CD4-positive, alpha-beta memory T cell (primary cell): ENCODE measurements at regions not wholly inside any gene's neighbourhood (a gene's known extent, or its start where the extent isn't known, plus 50 kb on each side); places are given as distances from the start of the nearest gene placed in this dataset.

Experiments used
- CTCF ChIA-PET: fragments of 350-600 bp; sonication (Branson Sonifier 250); formaldehyde crosslinking; loops from one replicate; lab custom pipeline; 2021; ENCODE audit warnings: inconsistent platforms; ENCODE audit not compliant: partially characterized antibody; lab: Charles Lee
- POLR2A ChIA-PET: fragments of 350-600 bp; sonication (Branson Sonifier 250); formaldehyde crosslinking; loops from one replicate; lab custom pipeline; 2021; ENCODE audit not compliant: partially characterized antibody; lab: Charles Lee
- DNase-seq, 5 donors: peaks; one replicate each; pipeline versions ENCODE4 v3.0.0 to v3.0.0-alpha.2; 2020 to 2022; ENCODE audit warnings: mixed read lengths in 1 of 5
- H3K27ac ChIP-seq: one replicate; pipeline ENCODE4 v1.7.0; 2013; ENCODE audit warnings: low read depth, low read length
- H3K27me3 ChIP-seq: 2 replicates; pipeline ENCODE4 v1.7.0; 2013; ENCODE audit warnings: mild to moderate bottlenecking, low read length, moderate library complexity; ENCODE audit not compliant: insufficient read depth
- H3K36me3 ChIP-seq: 2 replicates; pipeline ENCODE4 v1.7.0; 2013; ENCODE audit warnings: mild to moderate bottlenecking, low read length, moderate library complexity; ENCODE audit not compliant: insufficient read depth
- H3K4me1 ChIP-seq: 2 replicates; pipeline ENCODE4 v1.7.0; 2013; ENCODE audit warnings: mild to moderate bottlenecking, low read length, moderate library complexity; ENCODE audit not compliant: insufficient read depth
- H3K4me3 ChIP-seq, 2 donors: one replicate each; pipeline ENCODE4 v1.7.0; 2013; ENCODE audit warnings: low read length in 2 of 2, mild to moderate bottlenecking in 1 of 2
- H3K9me3 ChIP-seq, 2 donors: one replicate each; pipeline ENCODE4 v1.7.0; 2013; ENCODE audit warnings: low read length in 2 of 2, control low read depth in 1 of 2; ENCODE audit not compliant: control insufficient read depth in 1 of 2
- H3K27ac Mint-ChIP-seq, 7 donors: one replicate each; pipeline ENCODE4 v1.8.0; 2020 to 2021; ENCODE audit warnings: mixed read lengths in 7 of 7, mild to moderate bottlenecking in 6 of 7, inconsistent platforms in 3 of 7, moderate library complexity in 3 of 7
- H3K27me3 Mint-ChIP-seq, 2 donors: one replicate each; pipeline ENCODE4 v1.8.0; 2020 to 2021; ENCODE audit warnings: mixed read lengths in 2 of 2
- H3K36me3 Mint-ChIP-seq, 2 donors: one replicate each; pipeline ENCODE4 v1.8.0; 2020 to 2021; ENCODE audit warnings: mixed read lengths in 2 of 2, inconsistent platforms in 1 of 2, mild to moderate bottlenecking in 1 of 2
- H3K4me1 Mint-ChIP-seq, 4 donors: one replicate each; pipeline ENCODE4 v1.8.0; 2020 to 2021; ENCODE audit warnings: mixed read lengths in 4 of 4, mild to moderate bottlenecking in 1 of 4
- H3K4me3 Mint-ChIP-seq, 8 donors: one replicate each; pipeline ENCODE4 v1.8.0; 2020 to 2021; ENCODE audit warnings: mixed read lengths in 8 of 8, mild to moderate bottlenecking in 7 of 8, moderate library complexity in 6 of 8, inconsistent platforms in 3 of 8
- H3K9me3 Mint-ChIP-seq, 8 donors: one replicate each; pipeline ENCODE4 v1.8.0; 2020 to 2021; ENCODE audit warnings: mixed read lengths in 8 of 8, mild to moderate bottlenecking in 5 of 8, inconsistent platforms in 3 of 8, moderate library complexity in 1 of 8
- intact Hi-C: fragments of 100-400 bp; cut with micrococcal nuclease; formaldehyde crosslinking; loops from one replicate; pipeline ENCODE4 v1.15.1; 2023

DNA sequence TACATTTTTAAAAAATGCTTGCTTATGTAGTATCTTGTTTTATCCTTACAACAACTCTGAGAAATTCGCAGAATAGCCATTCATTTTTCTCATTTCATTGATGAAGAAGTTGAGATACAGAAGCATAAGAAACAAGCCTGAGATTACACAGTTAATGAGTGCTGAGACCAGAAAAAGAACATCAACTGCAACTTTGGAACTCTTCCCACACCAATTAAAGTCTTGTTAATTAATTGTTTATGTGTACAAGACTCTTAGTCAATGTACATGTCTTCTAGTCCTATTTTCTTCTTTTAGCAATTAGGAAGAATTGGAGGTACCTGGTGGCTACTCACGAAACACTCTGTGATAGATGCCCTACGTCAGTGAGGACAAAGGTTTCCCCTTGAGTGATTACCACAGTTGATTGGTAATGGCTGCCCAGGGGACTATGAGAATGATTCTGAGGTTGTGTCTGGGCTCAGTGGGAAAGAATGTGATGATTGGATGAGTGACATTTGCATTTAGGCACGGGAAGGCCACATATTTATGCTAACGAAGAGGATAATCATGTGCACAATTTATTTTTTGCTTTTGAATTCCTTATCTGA lies 187.4 kb upstream of the KCNK2 start:
- H3K4me1 ChIP-seq = no peaks in the 10 kb centered on the region
- Mint-ChIP-seq H3K9me3 (peaks cover 0 to 7% (median 0%) of the 10 kb centered on the region in 8 donors), H3K27ac (no peak overlapping the region), H3K36me3 (no peaks in the 10 kb centered on the region), H3K4me1 (no peaks in the 10 kb centered on the region), H3K27me3 (peaks cover 0 to 2% of the 10 kb centered on the region in 2 donors), H3K4me3 (no peak overlapping the region)
- intact Hi-C loops = no loop called here
- H3K27ac ChIP-seq = no peak overlapping the region
- ChIA-PET POLR2A (no interaction called here), CTCF (no interaction called here)
- no peaks in the 10 kb centered on the region for H3K27me3 ChIP-seq
- no peaks in the 10 kb centered on the region for H3K9me3 ChIP-seq
- no peaks in the 10 kb centered on the region for H3K36me3 ChIP-seq
- DNase-seq = no peak
- H3K4me3 ChIP-seq = no peak overlapping the region

- Histone ChIP-seq H3K4me1 (no peaks in the 10 kb centered on the region), H3K9me3 (no peaks in the 10 kb centered on the region), H3K4me3 (no peak overlapping the region), H3K27me3 (no peaks in the 10 kb centered on the region), H3K36me3 (no peaks in the 10 kb centered on the region), H3K27ac (no peak overlapping the region)
- peaks cover 0 to 2% (median 0%) of the 10 kb centered on the region in 8 donors for H3K9me3 Mint-ChIP-seq
- peak overlapping the region in 1 of 7 donors; percentile 4 for H3K27ac Mint-ChIP-seq
- intact Hi-C loops = no loop called here
- ChIA-PET CTCF (no interaction called here), POLR2A (no interaction called here)
- no peaks in the 10 kb centered on the region for H3K36me3 Mint-ChIP-seq
- DNase-seq = no peak
- no peaks in the 10 kb centered on the region for H3K4me1 Mint-ChIP-seq
- H3K27me3 Mint-ChIP-seq = no peaks in the 10 kb centered on the region
- no peak overlapping the region for H3K4me3 Mint-ChIP-seq
Measured at GRCh38 chr1:214896921-214897320, 185.6 kb upstream of the KCNK2 start.

- CTCF ChIA-PET = no interaction called here
- no peak overlapping the region for H3K4me3 Mint-ChIP-seq
- no peaks in the 10 kb centered on the region for H3K4me1 Mint-ChIP-seq
Measured at GRCh38 chr1:214897581-214897980, 185.0 kb upstream of the KCNK2 start.

GRCh38 chr1:214898161-214898560 lies 184.4 kb upstream of the KCNK2 start:
- no peak overlapping the region for H3K27ac Mint-ChIP-seq

More at GRCh38 chr1:214897581-214897980, 185.0 kb upstream of the KCNK2 start:
- Histone ChIP-seq H3K27ac (no peak overlapping the region), H3K4me1 (no peaks in the 10 kb centered on the region), H3K9me3 (no peaks in the 10 kb centered on the region), H3K4me3 (no peak overlapping the region), H3K36me3 (no peaks in the 10 kb centered on the region), H3K27me3 (no peaks in the 10 kb centered on the region)
- H3K27me3 Mint-ChIP-seq = no peaks in the 10 kb centered on the region
- H3K9me3 Mint-ChIP-seq = peaks cover 0 to 2% (median 0%) of the 10 kb centered on the region in 8 donors
- intact Hi-C loops = no loop called here
- POLR2A ChIA-PET = no interaction called here
- H3K27ac Mint-ChIP-seq = no peak overlapping the region
- no peaks in the 10 kb centered on the region for H3K36me3 Mint-ChIP-seq
- no peak for DNase-seq

DNA sequence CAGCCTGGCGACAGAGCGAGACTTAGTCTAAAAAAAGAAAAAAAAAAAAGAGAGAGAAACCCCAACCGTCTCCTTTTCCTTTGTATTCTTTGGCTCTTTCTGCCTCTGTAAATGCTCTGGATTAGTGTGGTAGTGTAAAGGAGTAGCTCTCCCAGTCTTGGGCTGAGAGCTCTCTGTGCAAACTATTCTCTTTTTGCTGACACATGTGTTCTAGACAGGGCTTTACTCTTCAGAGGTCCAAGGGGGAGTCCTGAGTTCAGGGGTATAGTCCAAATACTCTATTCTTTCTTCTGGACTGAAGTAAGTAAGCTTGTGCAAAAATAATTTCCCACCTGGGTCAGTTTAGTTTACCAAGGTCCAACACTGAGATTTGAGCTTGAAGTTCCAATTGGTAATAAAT lies 183.8 kb upstream of the KCNK2 start:
- Histone ChIP-seq H3K27me3 (no peaks in the 10 kb centered on the region), H3K4me1 (no peaks in the 10 kb centered on the region), H3K36me3 (no peaks in the 10 kb centered on the region), H3K27ac (no peak overlapping the region), H3K4me3 (no peak overlapping the region), H3K9me3 (no peaks in the 10 kb centered on the region)
- intact Hi-C loops = no loop called here
- Mint-ChIP-seq H3K4me3 (no peak overlapping the region), H3K4me1 (no peaks in the 10 kb centered on the region), H3K36me3 (no peaks in the 10 kb centered on the region), H3K9me3 (peaks cover 0 to 2% (median 0%) of the 10 kb centered on the region in 8 donors), H3K27ac (no peak overlapping the region), H3K27me3 (no peaks in the 10 kb centered on the region)
- DNase-seq = no peak
- CTCF ChIA-PET = no interaction called here
- POLR2A ChIA-PET = no interaction called here

More at GRCh38 chr1:214898161-214898560, 184.4 kb upstream of the KCNK2 start:
- Mint-ChIP-seq H3K27me3 (no peaks in the 10 kb centered on the region), H3K4me3 (no peak overlapping the region), H3K36me3 (no peaks in the 10 kb centered on the region), H3K4me1 (no peaks in the 10 kb centered on the region), H3K9me3 (peaks cover 0 to 2% (median 0%) of the 10 kb centered on the region in 8 donors)
- no peak for DNase-seq
- no peaks in the 10 kb centered on the region for H3K27me3 ChIP-seq
- no peaks in the 10 kb centered on the region for H3K9me3 ChIP-seq
- H3K27ac ChIP-seq = no peak overlapping the region
- H3K36me3 ChIP-seq = no peaks in the 10 kb centered on the region
- H3K4me1 ChIP-seq = no peaks in the 10 kb centered on the region
- POLR2A ChIA-PET = no interaction called here
- CTCF ChIA-PET = no interaction called here
- intact Hi-C loops = no loop called here
- H3K4me3 ChIP-seq = no peak overlapping the region

DNA sequence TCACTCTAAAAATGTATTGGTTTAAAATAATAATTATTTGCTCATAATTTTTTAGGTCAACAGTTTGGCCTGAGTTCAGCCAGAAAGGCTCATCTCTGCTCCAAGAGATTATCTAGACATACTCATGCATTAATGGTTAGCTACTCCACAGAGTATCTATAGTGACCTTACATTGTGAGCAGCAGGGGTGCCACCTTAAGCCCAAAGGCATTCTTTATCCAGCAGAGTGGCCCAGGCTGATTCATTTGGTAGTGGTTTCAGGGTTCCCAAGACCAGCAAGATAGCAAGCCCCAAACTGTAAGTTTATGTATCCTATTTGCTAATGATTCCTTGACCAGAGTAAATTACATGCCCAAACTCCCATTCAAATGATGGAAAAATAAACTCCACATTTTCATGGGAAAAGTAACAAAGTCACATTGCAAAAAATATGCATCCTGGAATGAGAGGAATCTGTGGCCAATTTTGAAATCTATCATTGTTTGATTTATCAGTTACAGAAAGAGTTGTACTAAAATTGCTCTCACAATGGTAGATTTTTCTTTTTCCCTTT lies 182.6 kb upstream of the KCNK2 start:
- Histone ChIP-seq H3K36me3 (no peaks in the 10 kb centered on the region), H3K4me1 (no peaks in the 10 kb centered on the region), H3K4me3 (no peak overlapping the region), H3K27me3 (no peaks in the 10 kb centered on the region), H3K9me3 (no peaks in the 10 kb centered on the region), H3K27ac (no peak overlapping the region)
- no peaks in the 10 kb centered on the region for H3K27me3 Mint-ChIP-seq
- intact Hi-C loops = no loop called here
- H3K9me3 Mint-ChIP-seq = peaks cover 0 to 2% (median 0%) of the 10 kb centered on the region in 8 donors
- H3K36me3 Mint-ChIP-seq = no peaks in the 10 kb centered on the region
- no peaks in the 10 kb centered on the region for H3K4me1 Mint-ChIP-seq
- POLR2A ChIA-PET = no interaction called here
- no peak for DNase-seq
- H3K27ac Mint-ChIP-seq = no peak overlapping the region
- CTCF ChIA-PET = no interaction called here
- no peak overlapping the region for H3K4me3 Mint-ChIP-seq

- Histone ChIP-seq H3K4me1 (no peaks in the 10 kb centered on the region), H3K4me3 (no peak overlapping the region), H3K36me3 (no peaks in the 10 kb centered on the region), H3K27ac (no peak overlapping the region), H3K9me3 (no peaks in the 10 kb centered on the region), H3K27me3 (no peaks in the 10 kb centered on the region)
- ChIA-PET POLR2A (no interaction called here), CTCF (no interaction called here)
- H3K27ac Mint-ChIP-seq = no peak overlapping the region
- intact Hi-C loops = no loop called here
- H3K36me3 Mint-ChIP-seq = no peaks in the 10 kb centered on the region
- DNase-seq = no peak
- no peak overlapping the region for H3K4me3 Mint-ChIP-seq
- no peaks in the 10 kb centered on the region for H3K4me1 Mint-ChIP-seq
- no peaks in the 10 kb centered on the region for H3K27me3 Mint-ChIP-seq
- peaks cover 0 to 2% (median 0%) of the 10 kb centered on the region in 8 donors for H3K9me3 Mint-ChIP-seq
Measured at GRCh38 chr1:214900590-214900989, 181.9 kb upstream of the KCNK2 start.
